ENCODE measurements at regions not wholly inside any gene's neighbourhood (a gene's known extent, or its start where the extent isn't known, plus 50 kb on each side); places are given as distances from the start of the nearest gene placed in this dataset.

GRCh38 chr19:16022251-16022650 lies 54.0 kb upstream of the TPM4 start:
- DNase-seq (ENCODE audit: low read depth in 4 of 4, low spot score in 1 of 4): no peak

- DNase-seq (ENCODE audit: low read depth in 4 of 4, low spot score in 1 of 4): no peak
Observed at GRCh38 chr19:16022681-16023080, 53.6 kb upstream of the TPM4 start.

DNA sequence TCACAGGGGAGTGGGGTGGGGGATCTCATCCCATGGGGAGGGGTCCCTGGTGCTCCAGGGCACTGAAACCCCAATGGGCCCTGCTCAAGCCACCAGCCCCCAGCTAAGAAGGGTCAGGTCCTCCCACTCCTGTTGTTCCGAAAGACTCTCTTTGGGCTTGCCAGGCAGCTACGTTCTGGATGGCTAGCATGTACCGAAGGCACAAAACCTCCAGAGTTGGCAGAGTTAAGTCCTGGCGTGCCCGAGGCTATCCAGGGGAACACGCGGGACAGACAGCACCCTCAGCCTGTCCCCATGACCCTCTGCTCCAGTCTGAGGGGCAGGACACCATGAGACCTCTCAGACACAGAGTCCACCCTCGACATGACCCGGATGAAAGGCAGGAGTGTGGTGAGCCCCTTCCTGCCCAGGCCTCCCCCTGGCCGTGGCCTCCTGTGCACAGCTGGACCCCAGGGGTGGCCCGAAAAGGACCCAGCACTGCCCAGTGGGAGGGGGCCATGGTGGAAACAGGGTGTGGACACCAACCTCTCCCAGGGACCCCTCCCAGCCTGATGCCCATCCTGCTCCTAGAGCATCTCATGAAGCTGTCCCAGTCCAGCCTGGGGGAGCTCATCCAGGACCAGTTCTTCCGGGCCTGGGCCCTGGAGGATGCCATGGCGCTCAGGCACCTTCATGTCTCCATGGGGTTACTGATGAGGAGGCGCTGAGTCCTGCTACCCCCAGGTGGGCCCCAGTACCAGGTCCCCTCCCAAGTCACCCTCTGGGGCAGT lies 53.0 kb upstream of the TPM4 start:
- no peak for DNase-seq (ENCODE audit: low read depth in 4 of 4, low spot score in 1 of 4)

DNA sequence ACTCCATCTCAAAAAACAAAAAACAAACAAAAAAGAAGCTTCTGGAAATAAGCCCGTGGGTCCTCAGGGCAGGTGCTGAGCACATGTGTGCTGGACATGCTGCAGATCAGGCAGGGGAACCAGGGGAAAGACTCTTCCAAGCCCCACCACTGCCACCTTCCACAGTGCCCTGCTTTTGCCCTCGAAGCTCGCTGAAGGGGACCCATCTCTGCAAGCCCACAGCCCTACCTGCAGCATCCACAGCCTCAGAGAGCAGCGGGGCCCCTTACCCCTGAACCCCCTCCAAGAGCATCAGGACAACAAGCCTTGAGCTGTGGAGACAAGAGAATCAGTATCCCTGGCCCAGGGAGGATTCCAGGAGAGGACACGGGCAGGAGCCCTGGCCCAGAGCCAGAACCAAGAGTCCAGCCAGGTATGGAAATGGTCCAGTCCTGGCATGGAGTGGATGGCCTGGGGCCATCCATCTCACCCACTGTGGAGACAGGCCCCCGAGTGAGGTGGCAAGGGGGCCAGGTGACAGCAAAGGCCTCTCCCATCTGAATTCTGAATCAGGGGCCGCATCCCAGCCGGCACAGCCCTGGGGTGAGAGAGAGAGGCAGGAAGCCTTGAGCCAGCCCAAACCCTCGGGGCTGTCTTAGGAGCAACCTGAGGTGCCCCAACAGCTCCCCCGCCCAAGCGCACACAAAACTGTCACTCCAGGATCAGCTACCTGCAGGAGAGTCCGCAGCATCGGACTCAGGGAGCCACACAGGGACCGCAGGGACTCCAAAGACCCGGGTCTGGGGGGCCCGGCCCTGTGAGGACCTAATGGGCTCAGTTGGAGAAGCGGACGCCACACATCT lies 51.8 kb upstream of the TPM4 start:
- no peak for DNase-seq (ENCODE audit: low read depth in 4 of 4, low spot score in 1 of 4)

DNA sequence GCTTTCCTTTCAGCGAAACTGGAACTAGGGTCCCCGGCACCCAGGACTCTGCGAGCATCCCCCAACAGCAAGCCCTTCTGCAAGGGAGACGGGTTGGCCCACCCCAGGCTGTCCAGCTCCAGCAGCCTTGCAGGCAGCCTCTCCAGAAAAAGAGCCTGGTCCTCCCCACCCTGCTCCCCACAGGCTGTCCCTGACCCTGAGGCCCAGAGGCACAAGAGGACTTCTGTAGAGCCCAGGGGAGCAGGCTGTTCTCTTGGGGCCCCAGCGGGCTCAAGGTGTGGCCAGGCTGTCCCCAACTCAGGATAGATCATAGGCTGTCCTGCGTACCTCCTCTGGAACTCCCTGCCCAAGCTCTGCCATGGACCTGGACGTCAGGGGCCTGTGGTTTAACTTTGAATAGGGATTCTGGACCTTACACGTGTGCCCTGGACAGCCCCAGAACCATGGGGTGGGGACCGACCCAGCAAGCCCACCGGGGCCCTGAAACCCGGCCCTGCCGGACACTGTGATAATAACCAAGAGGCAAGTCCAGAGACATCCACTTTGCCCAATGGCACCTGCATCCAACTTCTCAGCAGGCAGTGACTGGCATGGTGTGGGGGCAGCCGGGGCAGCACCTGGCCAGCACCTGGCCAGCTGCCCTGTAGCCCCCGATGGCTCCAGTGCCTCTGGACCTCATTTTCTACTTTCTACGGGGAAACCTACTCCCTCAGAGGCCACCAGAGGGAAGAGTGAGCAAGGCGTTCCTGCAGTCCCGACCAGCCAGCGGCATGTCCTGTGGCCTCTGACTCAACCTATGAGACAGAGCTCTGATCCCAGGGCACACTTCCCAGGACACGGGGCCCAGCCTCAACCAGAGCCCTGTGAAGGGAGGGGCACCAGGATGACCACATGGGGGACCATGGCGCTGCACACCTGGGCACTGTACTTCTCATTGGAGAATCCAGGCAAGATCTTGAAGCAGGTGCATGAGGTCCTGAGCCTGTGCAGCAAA lies 50.9 kb upstream of the TPM4 start:
- no peak for DNase-seq (ENCODE audit: low read depth in 4 of 4, low spot score in 1 of 4)

DNA sequence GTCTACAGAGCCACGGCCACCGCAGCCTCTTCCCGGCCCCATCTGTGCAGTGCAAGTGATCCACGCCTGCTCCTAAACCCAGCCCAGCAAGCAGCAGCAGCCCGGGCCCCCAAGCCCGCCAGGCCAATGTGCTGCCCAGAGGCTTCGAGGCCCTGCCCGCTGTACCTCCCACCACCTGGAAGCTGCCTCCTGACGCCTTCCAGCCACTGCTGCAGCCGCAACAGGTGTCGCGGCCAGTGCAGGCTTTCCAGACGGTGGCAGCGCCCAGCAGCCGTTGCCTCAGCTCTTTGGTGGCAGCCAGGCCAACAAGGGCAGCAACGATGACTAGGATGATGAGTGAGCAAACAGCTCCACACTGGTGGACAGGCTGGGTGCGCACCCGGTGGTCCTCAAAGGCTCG lies 50.2 kb upstream of the TPM4 start:
- no peak for DNase-seq (ENCODE audit: low read depth in 4 of 4, low spot score in 1 of 4)

Data from stimulated activated CD4-positive, alpha-beta T cell treated with anti-CD3 and anti-CD28 coated beads, Interleukin-1b, Interleukin-23, amount 100 ng/mL, for 24 hours (primary cell).